ENCODE measurements at regions not wholly inside any gene's neighbourhood (a gene's known extent, or its start where the extent isn't known, plus 50 kb on each side); places are given as distances from the start of the nearest gene placed in this dataset.
"Not testable (repeated sequence)": the region's sequence is repeated elsewhere in the genome, so short reads cannot be mapped to it uniquely, and the experiment has no call there.

- DNase-seq, result no peak
Measured at GRCh38 chr12:92059960-92060359, 85.7 kb downstream of the BTG1 start.

DNA sequence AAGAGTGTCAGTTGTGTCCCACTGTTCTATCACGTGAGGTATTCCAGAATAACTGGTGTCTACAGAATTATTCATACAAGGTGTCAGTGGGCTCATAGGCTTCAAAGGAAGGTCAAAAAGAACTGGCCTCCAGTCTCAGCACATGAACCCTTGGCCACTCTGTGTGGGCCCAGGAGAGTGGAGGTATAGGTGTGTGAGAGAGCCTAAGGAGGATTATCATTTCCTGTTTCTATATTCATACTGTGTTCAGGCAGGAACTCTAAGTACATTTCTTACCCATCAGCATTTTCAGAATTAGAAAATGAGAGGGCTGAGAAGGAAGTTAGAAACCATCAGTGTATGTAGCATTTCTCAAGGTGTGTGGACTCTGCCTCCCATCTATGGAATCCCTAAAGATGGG is 87.0 kb downstream of the BTG1 start:
- no peak for DNase-seq

GRCh38 chr12:92056756-92057155 is 88.9 kb downstream of the BTG1 start:
- not testable (repeated sequence) for DNase-seq

DNA sequence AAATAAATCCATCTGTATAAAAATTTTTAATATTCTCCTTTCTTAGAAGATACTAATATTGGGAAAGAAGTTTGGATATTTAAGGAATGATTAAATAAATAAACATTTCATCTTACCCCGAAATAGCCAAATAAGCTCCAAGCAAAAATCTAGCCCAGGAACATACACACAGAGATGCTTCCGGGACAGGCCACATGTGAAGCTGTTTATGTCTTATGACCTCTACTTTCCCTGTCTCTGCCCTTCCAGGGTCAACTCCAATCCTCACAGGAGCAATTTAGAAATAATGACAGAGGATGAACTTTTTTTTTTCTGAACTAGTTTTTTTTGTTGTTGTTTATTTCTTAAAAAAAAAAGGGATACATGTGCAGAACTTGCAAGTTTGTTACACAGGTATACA is 89.4 kb downstream of the BTG1 start:
- DNase-seq, result no peak

DNA sequence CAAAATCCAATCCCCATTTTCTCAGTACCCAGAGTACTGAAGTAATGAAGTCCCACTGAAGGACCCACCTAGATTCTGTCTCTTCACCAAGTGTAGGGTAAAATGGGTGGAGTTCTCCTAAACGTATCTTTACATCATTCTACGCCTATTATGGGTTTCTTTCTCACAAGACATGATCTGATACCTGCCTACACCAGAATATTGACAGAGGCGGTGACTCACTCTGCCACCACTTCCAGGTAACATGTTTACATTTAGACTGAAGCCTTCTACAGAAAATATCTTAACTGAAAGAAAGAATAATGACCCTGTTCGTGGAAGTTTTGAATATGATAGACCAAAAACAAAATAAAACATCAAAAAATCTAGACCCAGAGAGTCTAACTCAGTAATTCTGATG is 89.8 kb downstream of the BTG1 start:
- no peak for DNase-seq

GRCh38 chr12:92051441-92051840 is 94.2 kb downstream of the BTG1 start:
- DNase-seq, result no peak

- no peak for DNase-seq
Measured at GRCh38 chr12:92049403-92049802, 96.2 kb downstream of the BTG1 start.

- no peak for DNase-seq
Measured at GRCh38 chr12:92047393-92047826, 98.2 kb downstream of the BTG1 start.

DNA sequence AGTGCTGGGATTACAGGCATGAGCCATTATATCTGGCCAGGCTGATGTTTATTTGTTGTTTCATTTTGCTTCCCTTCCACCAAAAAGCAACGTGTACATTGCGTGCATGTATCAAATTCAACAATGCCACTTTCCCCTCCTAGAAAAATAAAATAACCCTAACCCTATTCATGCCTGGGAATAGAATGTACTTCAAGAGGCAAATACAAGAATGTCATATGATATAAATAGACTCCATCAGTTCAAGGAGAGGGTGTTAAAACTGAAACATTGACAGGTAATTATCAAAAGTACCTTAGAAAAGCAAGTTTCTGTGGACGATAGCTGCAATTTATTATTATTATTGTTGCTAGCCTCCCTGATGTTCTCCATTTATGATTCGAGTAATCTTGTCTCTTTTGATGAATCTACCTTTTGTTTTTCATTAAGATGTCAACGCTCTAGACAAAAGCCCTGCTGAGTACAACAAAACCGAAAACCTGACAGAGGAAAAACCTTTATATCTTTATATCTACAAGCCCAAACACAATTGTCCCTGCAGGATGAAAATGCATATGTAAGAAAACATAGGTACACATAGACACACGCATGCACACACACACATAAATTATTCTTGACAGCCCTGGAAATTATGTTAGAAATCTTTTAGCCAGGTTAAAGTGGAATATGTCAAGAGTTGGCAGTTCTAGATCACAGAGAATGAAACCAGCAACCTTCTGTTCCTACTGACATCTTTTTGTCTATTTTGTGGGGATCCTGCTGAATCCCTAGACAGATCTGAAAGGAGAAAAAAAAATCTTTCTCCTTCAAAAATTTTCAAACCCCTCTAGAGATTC is 98.9 kb downstream of the BTG1 start:
- DNase-seq, result no peak

- DNase-seq, result no peak
Measured at GRCh38 chr12:92045852-92046251, 99.8 kb downstream of the BTG1 start.

GRCh38 chr12:92044435-92044834 is 101.2 kb downstream of the BTG1 start:
- no peak for DNase-seq

- no peak for DNase-seq
Measured at GRCh38 chr12:92042791-92043531, 102.7 kb downstream of the BTG1 start.

- no peak for DNase-seq
Measured at GRCh38 chr12:92041742-92042141, 103.9 kb downstream of the BTG1 start.

DNA sequence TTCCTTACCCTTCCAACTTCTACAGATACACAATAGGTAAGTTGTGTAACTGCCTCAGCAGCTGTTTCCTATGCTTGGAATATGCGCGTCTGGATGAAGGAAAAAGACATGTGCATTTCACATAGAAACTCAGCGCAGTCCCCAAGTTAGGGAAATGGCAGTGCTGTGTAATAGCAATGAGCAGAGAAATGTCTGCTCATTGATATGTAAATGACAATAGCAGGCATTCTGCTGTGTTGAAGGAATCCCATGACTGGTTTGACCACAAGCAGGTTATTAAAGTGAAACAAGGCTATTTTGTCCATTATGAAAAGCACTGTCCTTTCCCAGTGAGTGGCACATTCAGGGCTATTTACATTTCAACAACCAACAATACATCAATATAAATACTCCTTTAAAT is 106.6 kb downstream of the BTG1 start:
- no peak for DNase-seq

DNA sequence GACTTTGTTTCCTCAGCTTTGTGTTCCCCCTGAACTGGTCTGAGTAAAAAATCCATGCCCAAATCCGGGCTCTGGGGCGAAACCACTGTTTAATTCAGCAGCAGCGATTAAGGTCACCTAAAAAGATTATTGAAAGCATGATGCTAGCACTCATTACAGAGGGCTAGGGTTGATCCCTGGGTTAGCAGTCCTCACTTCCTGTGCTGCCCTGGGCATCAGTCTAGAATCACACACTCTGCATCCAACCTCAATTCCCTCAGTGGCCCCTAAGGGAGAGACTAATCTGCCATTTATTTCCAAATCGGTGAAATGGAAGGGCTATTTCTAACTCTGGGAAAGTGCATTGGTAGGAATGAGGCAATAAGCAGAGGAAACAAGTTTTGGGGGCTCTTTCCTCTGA is 107.2 kb downstream of the BTG1 start:
- DNase-seq, result no peak

GRCh38 chr12:92036771-92037453 is 108.7 kb downstream of the BTG1 start:
- DNase-seq, result no peak

DNA sequence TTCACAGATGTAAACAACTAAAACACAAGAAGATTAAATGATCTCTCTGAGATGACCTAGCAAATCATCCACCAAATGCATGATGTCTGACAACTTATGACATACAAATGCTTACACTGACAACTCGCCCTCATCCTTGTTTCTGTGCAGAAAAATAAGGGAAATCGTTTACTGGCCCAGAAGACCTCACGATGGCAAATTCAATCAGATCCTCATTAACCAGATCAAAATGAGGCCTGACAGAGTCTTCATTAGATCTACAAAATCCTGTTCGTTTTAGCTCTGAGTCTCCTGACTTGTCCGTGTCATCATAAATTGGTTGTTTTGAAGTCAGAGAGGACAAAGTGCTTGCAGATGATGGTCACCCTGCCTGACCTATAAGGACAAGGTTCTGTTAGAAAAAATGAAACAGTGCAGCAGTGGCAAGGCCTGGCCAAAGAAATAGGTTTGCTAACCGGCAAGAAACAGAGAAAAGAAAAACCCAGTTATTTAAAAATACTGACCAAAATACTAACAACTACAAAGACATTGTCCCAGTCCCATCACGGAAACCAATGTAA is 109.5 kb downstream of the BTG1 start:
- no peak for DNase-seq

- no peak for DNase-seq
Measured at GRCh38 chr12:92035477-92035876, 110.2 kb downstream of the BTG1 start.

- peak in 1 of 2 donors; percentile 10 for DNase-seq
Measured at GRCh38 chr12:92034858-92035401, 110.7 kb downstream of the BTG1 start.

DNA sequence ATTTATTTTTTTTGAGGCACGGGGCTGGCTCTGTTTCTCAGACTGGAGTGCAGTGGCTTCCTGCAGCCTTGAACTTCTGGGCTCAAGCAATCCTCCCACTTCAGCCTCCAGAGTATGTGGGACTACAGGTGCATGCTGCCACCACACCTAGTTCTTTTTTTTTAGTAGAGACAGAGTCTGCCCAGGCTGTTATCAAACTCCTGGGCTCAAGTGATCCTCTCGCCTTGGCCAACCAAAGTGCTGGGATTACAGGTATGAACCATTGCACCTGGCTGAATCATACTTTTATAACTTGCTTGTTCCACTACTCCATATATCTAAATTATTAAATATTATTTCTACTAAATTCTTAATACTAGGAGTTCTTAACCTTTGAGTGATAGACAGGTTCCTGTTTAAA is 111.6 kb downstream of the BTG1 start:
- no peak for DNase-seq

GRCh38 chr12:92032965-92033364 is 112.7 kb downstream of the BTG1 start:
- no peak for DNase-seq

DNA sequence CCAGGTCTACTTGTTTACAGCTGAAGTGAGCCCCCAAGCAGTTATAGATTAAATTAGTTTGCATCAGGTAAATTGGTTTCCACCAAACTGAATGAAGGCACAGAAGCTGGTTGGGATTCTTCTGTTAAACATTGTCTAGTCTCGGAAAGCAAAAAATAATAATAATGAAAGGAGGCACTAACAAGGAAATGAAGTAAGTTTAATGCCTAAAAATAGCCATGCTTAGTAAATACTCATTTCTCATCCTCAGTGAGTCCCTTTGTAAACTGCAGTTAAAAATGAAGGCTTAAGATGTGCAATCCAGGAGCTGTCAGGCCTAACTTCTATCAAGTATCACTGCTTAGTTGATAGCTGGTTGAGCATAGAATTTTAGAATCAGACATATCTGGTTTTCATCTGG is 113.5 kb downstream of the BTG1 start:
- no peak for DNase-seq

DNA sequence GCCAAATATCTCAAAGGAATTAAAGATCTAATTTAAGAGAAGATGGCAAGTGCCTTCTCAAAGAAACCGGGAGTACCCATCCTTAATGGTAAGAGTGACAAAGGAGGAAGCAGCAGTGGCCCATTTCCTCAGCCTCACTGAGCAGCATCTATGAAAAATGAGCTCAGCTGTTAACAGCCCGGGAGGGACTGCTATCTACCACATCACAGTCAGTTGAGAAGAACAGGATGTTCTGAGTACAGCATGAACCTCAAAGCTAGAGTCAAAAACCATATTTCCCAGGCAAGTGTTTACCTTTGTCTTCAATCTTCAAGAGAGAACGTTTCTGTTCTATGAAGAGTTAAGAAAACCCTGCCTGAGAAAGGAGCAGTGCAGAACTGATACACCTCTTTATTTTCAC is 115.0 kb downstream of the BTG1 start:
- DNase-seq, result peak in 1 of 2 donors; percentile 22

Data from stimulated activated CD4-positive, alpha-beta T cell treated with anti-CD3 and anti-CD28 coated beads, Interleukin-2, amount 100 ng/mL, for 48 hours (primary cell).